ENCODE measurements at regions not wholly inside any gene's neighbourhood (a gene's known extent, or its start where the extent isn't known, plus 50 kb on each side); places are given as distances from the start of the nearest gene placed in this dataset.
A peak's percentile ranks its signal among the peaks of the same experiment; 100 is the strongest.

GRCh38 chr2:217501887-217502286, 500.9 kb downstream of the TNS1 start:
- TF ChIP-seq POLR2A (IDR thresholded peaks at IDR 0.05) (no peak), CTCF (IDR thresholded peaks at IDR 0.05) (no peak)
- DNase-seq, result no peak
- intact Hi-C loops (cut with DNase I), result no loop called here
- Histone ChIP-seq H3K4me1 (no peaks in the 10 kb centered on the region), H3K27me3 (no peaks in the 10 kb centered on the region), H3K27ac (no peak overlapping the region), H3K36me3 (no peaks in the 10 kb centered on the region), H3K9me3 (no peaks in the 10 kb centered on the region), H3K4me3 (no peak overlapping the region)
- no peak for ATAC-seq
- WGBS (ENCODE audit: insufficient coverage, low coverage, low lambda C conversion rate, missing lambda C conversion rate), result 46% methylated on average over 2 of the region's 2 CpGs

- TF ChIP-seq POLR2A (IDR thresholded peaks at IDR 0.05), result no peak
- no peak for TF ChIP-seq CTCF (IDR thresholded peaks at IDR 0.05)
- DNase-seq (no peak), ATAC-seq (no peak)
- intact Hi-C loops (cut with DNase I), result no loop called here
- H3K36me3 ChIP-seq, result no peaks in the 10 kb centered on the region
- no peak overlapping the region for H3K27ac ChIP-seq
- H3K27me3 ChIP-seq, result no peaks in the 10 kb centered on the region
- H3K4me1 ChIP-seq, result no peaks in the 10 kb centered on the region
- H3K9me3 ChIP-seq, result no peaks in the 10 kb centered on the region
- no peak overlapping the region for H3K4me3 ChIP-seq
- 8% methylated on average over 1 of the region's 3 CpGs for WGBS (ENCODE audit: insufficient coverage, low coverage, low lambda C conversion rate, missing lambda C conversion rate)
Measured at GRCh38 chr2:217497843-217498377, 504.9 kb downstream of the TNS1 start.

GRCh38 chr2:217494557-217494956, 508.2 kb downstream of the TNS1 start:
- TF ChIP-seq CTCF (IDR thresholded peaks at IDR 0.05) (no peak), POLR2A (IDR thresholded peaks at IDR 0.05) (no peak)
- Histone ChIP-seq H3K27ac (no peak overlapping the region), H3K4me3 (no peak overlapping the region), H3K27me3 (no peaks in the 10 kb centered on the region), H3K36me3 (no peaks in the 10 kb centered on the region), H3K4me1 (no peaks in the 10 kb centered on the region), H3K9me3 (no peaks in the 10 kb centered on the region)
- ATAC-seq (no peak), DNase-seq (no peak)
- intact Hi-C loops (cut with DNase I), result no loop called here
- 73% methylated on average over 4 of the region's 4 CpGs for WGBS (ENCODE audit: insufficient coverage, low coverage, low lambda C conversion rate, missing lambda C conversion rate)

GRCh38 chr2:217491271-217491670, 511.5 kb downstream of the TNS1 start:
- H3K9me3 ChIP-seq, result no peaks in the 10 kb centered on the region
- intact Hi-C loops (cut with DNase I), result no loop called here
- TF ChIP-seq POLR2A (IDR thresholded peaks at IDR 0.05) (no peak), CTCF (IDR thresholded peaks at IDR 0.05) (no peak)
- peaks cover 0 to under 1% of the 10 kb centered on the region in 2 donors for H3K27me3 ChIP-seq
- H3K4me3 ChIP-seq, result no peak overlapping the region
- H3K36me3 ChIP-seq, result no peaks in the 10 kb centered on the region
- peak in 2 of 4 donors; percentile 35 to 37 for ATAC-seq
- DNase-seq, result no peak
- H3K4me1 ChIP-seq, result no peaks in the 10 kb centered on the region
- H3K27ac ChIP-seq, result no peak overlapping the region
- WGBS (ENCODE audit: insufficient coverage, low coverage, low lambda C conversion rate, missing lambda C conversion rate), result 18% methylated on average over 2 of the region's 2 CpGs
